ENCODE measurements at regions not wholly inside any gene's neighbourhood (a gene's known extent, or its start where the extent isn't known, plus 50 kb on each side); places are given as distances from the start of the nearest gene placed in this dataset.

DNA sequence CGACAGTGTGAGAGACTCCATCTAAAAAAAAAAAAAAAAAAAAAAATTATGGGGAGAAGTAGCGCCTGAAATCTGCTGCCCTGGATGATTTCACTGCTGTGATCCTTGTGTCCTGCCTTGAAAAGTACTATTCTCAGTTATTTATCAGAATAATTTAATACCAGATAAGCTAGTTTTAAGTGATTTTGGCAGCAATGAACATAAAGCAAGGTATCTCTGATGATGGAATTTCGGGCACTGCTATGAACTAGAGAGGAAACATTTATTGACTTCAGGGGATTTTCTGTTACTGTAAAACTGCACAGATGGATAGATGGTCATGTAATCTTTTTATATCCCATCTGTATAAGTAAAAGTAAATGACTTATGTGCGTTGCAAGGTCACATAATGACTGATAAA is 619.1 kb upstream of the ANKRD30A start:
- no peak for FAIRE-seq
- no peak for TF ChIP-seq POLR2AphosphoS5 (IDR thresholded peaks at IDR 0.05; ENCODE audit: low read depth, low read length)
- no peak for TF ChIP-seq PAX5 (IDR thresholded peaks at IDR 0.05; ENCODE audit: insufficient read depth, low read length, severe bottlenecking)
- no peak for TF ChIP-seq POU2F2 (IDR thresholded peaks at IDR 0.05; ENCODE audit: low read depth, low read length)
- TF ChIP-seq SPI1 (IDR thresholded peaks at IDR 0.05; ENCODE audit: low read depth, low read length), result no peak
- no peak for TF ChIP-seq TAF1 (IDR thresholded peaks at IDR 0.05; ENCODE audit: low read depth, low read length)
- no peak for TF ChIP-seq POLR2A (IDR thresholded peaks at IDR 0.05; ENCODE audit: low read depth, low read length)
- no peak for DNase-seq (ENCODE audit: insufficient read length, low spot score)

GRCh38 chr10:36504758-36505157 is 620.6 kb upstream of the ANKRD30A start:
- TF ChIP-seq POLR2AphosphoS5 (IDR thresholded peaks at IDR 0.05; ENCODE audit: low read depth, low read length) (no peak), POLR2A (IDR thresholded peaks at IDR 0.05; ENCODE audit: low read depth, low read length) (no peak), SPI1 (IDR thresholded peaks at IDR 0.05; ENCODE audit: low read depth, low read length) (no peak), PAX5 (IDR thresholded peaks at IDR 0.05; ENCODE audit: insufficient read depth, low read length, severe bottlenecking) (no peak), POU2F2 (IDR thresholded peaks at IDR 0.05; ENCODE audit: low read depth, low read length) (no peak), TAF1 (IDR thresholded peaks at IDR 0.05; ENCODE audit: low read depth, low read length) (no peak)
- no peak for DNase-seq (ENCODE audit: insufficient read length, low spot score)
- no peak for FAIRE-seq

DNA sequence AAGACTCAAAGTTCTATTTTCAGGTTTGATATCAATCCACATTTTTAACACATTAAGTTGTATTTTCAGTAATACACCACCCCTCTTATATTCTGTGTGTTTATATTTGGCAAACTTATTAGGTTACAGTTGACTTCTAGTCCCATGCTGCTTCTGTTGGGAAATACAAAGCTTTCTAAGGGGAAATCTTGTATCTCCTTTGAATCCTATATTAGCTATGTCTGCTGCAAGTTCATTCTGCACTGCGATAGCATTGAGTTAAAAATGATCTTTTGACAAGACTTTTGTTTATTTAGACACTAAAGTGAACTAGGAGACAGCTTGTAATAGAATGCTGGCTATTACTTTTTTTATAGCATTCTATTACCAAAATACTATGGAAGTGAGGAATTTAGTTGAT is 625.1 kb upstream of the ANKRD30A start:
- no peak for DNase-seq (ENCODE audit: insufficient read length, low spot score)
- no peak for TF ChIP-seq POU2F2 (IDR thresholded peaks at IDR 0.05; ENCODE audit: low read depth, low read length)
- TF ChIP-seq POLR2AphosphoS5 (IDR thresholded peaks at IDR 0.05; ENCODE audit: low read depth, low read length), result no peak
- no peak for TF ChIP-seq POLR2A (IDR thresholded peaks at IDR 0.05; ENCODE audit: low read depth, low read length)
- TF ChIP-seq TAF1 (IDR thresholded peaks at IDR 0.05; ENCODE audit: low read depth, low read length), result no peak
- TF ChIP-seq PAX5 (IDR thresholded peaks at IDR 0.05; ENCODE audit: insufficient read depth, low read length, severe bottlenecking), result no peak
- no peak for TF ChIP-seq SPI1 (IDR thresholded peaks at IDR 0.05; ENCODE audit: low read depth, low read length)
- no peak for FAIRE-seq

GRCh38 chr10:36499693-36500092 is 625.7 kb upstream of the ANKRD30A start:
- DNase-seq (ENCODE audit: insufficient read length, low spot score), result no peak
- no peak for FAIRE-seq
- no peak for TF ChIP-seq POLR2A (IDR thresholded peaks at IDR 0.05; ENCODE audit: low read depth, low read length)
- no peak for TF ChIP-seq TAF1 (IDR thresholded peaks at IDR 0.05; ENCODE audit: low read depth, low read length)
- no peak for TF ChIP-seq POU2F2 (IDR thresholded peaks at IDR 0.05; ENCODE audit: low read depth, low read length)
- TF ChIP-seq PAX5 (IDR thresholded peaks at IDR 0.05; ENCODE audit: insufficient read depth, low read length, severe bottlenecking), result no peak
- TF ChIP-seq POLR2AphosphoS5 (IDR thresholded peaks at IDR 0.05; ENCODE audit: low read depth, low read length), result no peak
- no peak for TF ChIP-seq SPI1 (IDR thresholded peaks at IDR 0.05; ENCODE audit: low read depth, low read length)

DNA sequence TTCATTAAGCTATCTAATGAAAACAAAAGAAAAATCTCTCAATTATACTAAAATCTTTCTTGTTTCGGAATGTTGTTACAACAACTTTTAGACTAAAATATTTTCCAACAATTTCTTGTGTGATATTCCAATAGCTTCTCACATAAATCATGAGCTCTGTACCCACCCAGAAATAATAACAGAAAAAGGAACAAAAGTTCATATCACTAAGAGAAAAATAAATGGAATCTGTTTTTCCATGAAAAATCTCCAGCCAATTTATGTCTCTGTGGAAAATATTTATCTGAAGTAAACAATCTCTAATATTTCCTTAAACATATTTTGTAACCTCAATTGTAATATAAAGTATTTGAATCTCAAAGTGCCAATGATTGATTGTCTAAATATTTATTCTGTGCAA is 628.6 kb upstream of the ANKRD30A start:
- TF ChIP-seq POLR2A (IDR thresholded peaks at IDR 0.05; ENCODE audit: low read depth, low read length), result no peak
- no peak for TF ChIP-seq POLR2AphosphoS5 (IDR thresholded peaks at IDR 0.05; ENCODE audit: low read depth, low read length)
- DNase-seq (ENCODE audit: insufficient read length, low spot score), result no peak
- FAIRE-seq, result no peak

DNA sequence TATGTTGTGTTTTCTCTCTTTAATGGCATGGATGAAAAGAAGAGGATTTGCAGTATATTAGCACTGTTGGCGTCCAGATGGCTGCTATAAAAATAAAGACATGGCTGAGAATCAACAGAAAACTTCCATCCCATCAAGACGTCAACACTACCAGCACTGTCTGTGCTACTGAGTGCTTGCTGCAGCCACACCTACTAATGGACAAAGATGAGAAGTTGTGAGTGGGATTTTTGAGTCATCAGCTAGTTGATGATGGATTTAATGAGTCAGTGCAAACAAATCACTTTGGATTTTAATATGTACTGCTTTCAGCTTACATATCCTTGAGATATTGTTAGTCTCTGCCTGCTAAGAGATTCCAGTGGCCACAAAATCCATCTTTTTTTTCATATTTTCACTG is 631.0 kb upstream of the ANKRD30A start:
- no peak for DNase-seq (ENCODE audit: insufficient read length, low spot score)
- FAIRE-seq, result no peak
- TF ChIP-seq POLR2AphosphoS5 (IDR thresholded peaks at IDR 0.05; ENCODE audit: low read depth, low read length), result no peak
- TF ChIP-seq POU2F2 (IDR thresholded peaks at IDR 0.05; ENCODE audit: low read depth, low read length), result no peak
- TF ChIP-seq PAX5 (IDR thresholded peaks at IDR 0.05; ENCODE audit: insufficient read depth, low read length, severe bottlenecking), result no peak
- TF ChIP-seq TAF1 (IDR thresholded peaks at IDR 0.05; ENCODE audit: low read depth, low read length), result no peak
- no peak for TF ChIP-seq POLR2A (IDR thresholded peaks at IDR 0.05; ENCODE audit: low read depth, low read length)
- no peak for TF ChIP-seq SPI1 (IDR thresholded peaks at IDR 0.05; ENCODE audit: low read depth, low read length)

DNA sequence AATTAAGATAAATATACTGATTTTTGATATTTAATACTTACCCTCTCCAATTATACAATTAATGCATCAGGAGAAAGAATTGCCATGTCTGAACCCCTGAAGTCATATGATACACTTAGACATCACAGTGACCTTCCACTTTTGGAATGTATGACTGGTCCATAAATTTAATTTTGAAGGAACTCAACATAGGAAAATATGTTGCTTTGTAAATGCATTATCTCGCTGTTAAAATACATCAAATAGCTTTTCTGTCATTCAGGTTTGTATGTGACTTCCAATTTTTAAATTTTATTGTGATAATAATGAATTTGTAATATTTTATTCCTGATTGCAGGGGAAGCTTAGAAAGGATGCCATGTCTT is 631.9 kb upstream of the ANKRD30A start:
- FAIRE-seq (no peak), DNase-seq (ENCODE audit: insufficient read length, low spot score) (no peak)
- TF ChIP-seq PAX5 (IDR thresholded peaks at IDR 0.05; ENCODE audit: insufficient read depth, low read length, severe bottlenecking), result no peak
- TF ChIP-seq SPI1 (IDR thresholded peaks at IDR 0.05; ENCODE audit: low read depth, low read length), result no peak
- no peak for TF ChIP-seq POLR2AphosphoS5 (IDR thresholded peaks at IDR 0.05; ENCODE audit: low read depth, low read length)
- TF ChIP-seq POU2F2 (IDR thresholded peaks at IDR 0.05; ENCODE audit: low read depth, low read length), result no peak
- no peak for TF ChIP-seq POLR2A (IDR thresholded peaks at IDR 0.05; ENCODE audit: low read depth, low read length)
- TF ChIP-seq TAF1 (IDR thresholded peaks at IDR 0.05; ENCODE audit: low read depth, low read length), result no peak

GRCh38 chr10:36492590-36493515 is 632.5 kb upstream of the ANKRD30A start:
- DNase-seq (ENCODE audit: insufficient read length, low spot score), result no peak
- FAIRE-seq, result no peak
- TF ChIP-seq SPI1 (IDR thresholded peaks at IDR 0.05; ENCODE audit: low read depth, low read length), result no peak
- no peak for TF ChIP-seq TAF1 (IDR thresholded peaks at IDR 0.05; ENCODE audit: low read depth, low read length)
- no peak for TF ChIP-seq POU2F2 (IDR thresholded peaks at IDR 0.05; ENCODE audit: low read depth, low read length)
- TF ChIP-seq POLR2A (IDR thresholded peaks at IDR 0.05; ENCODE audit: low read depth, low read length), result no peak
- TF ChIP-seq POLR2AphosphoS5 (IDR thresholded peaks at IDR 0.05; ENCODE audit: low read depth, low read length), result no peak
- TF ChIP-seq PAX5 (IDR thresholded peaks at IDR 0.05; ENCODE audit: insufficient read depth, low read length, severe bottlenecking), result no peak

DNA sequence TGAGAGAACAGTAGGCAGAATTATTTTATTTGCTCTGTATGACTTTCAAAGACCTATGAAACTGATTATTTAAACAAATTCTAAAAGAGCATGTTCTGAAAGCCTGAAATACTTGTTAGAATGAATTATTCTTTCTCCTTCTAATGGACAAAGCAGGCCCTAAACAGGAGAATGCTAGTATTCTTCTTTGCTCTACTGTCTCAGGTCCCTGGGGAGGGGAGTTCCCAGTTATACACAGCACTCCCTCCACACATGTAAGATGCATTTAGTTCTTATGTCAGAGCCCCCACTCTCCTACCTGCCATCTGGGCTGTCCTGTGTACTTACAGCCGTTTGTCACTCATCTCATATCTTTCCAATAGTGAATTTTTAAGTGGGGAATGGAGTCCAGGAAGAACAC is 633.5 kb upstream of the ANKRD30A start:
- DNase-seq (ENCODE audit: insufficient read length, low spot score) (no peak), FAIRE-seq (no peak)
- TF ChIP-seq POLR2A (IDR thresholded peaks at IDR 0.05; ENCODE audit: low read depth, low read length) (no peak), TAF1 (IDR thresholded peaks at IDR 0.05; ENCODE audit: low read depth, low read length) (no peak), POU2F2 (IDR thresholded peaks at IDR 0.05; ENCODE audit: low read depth, low read length) (no peak), PAX5 (IDR thresholded peaks at IDR 0.05; ENCODE audit: insufficient read depth, low read length, severe bottlenecking) (no peak), SPI1 (IDR thresholded peaks at IDR 0.05; ENCODE audit: low read depth, low read length) (no peak), POLR2AphosphoS5 (IDR thresholded peaks at IDR 0.05; ENCODE audit: low read depth, low read length) (no peak)

Data from GM12891 (cell line).